Breast epithelium (tissue), 3 donors: ENCODE measurements at regions not wholly inside any gene's neighbourhood (a gene's known extent, or its start where the extent isn't known, plus 50 kb on each side); places are given as distances from the start of the nearest gene placed in this dataset.

Experiments used
- POLR2A ChIP-seq: fragments of 450-650 bp; IDR thresholded peaks from one replicate; pipeline ENCODE4 v1.6.1; 2016; ENCODE audit warnings: antibody characterized with exemption, mild to moderate bottlenecking, moderate library complexity
- POLR2AphosphoS5 ChIP-seq, 3 donors: sonication (generic); formaldehyde crosslinking; IDR thresholded peaks; one replicate each; pipeline ENCODE4 v1.6.1; 2017; ENCODE audit warnings: antibody characterized with exemption in 3 of 3
- TF ChIP-seq, protein P1 (sequence below), 3 donors: fragments of 450-650 bp; IDR thresholded peaks; one replicate each; pipeline ENCODE4 v1.5.1; 2016 to 2017; ENCODE audit warnings: antibody characterized with exemption in 3 of 3, mild to moderate bottlenecking in 3 of 3, moderate library complexity in 3 of 3

DNA sequence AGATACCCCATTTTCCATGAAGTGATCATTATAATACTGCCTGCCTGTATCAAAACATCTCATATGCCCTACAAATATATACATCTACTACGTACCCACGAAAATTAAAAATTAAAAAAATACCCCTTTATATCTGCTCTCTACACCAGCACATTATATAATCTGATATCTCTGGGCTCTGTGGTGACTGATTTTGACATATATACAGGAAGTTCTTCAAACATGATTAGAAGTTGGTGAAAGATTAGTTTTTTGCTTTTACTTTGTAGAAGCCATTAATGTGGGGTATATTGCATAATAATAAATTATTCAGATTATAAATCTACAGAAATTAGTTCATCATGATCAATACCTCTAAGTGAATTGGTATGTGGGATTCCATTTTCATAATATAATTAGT, 126.7 kb upstream of the MDM1 start:
- TF ChIP-seq, protein P1, sequence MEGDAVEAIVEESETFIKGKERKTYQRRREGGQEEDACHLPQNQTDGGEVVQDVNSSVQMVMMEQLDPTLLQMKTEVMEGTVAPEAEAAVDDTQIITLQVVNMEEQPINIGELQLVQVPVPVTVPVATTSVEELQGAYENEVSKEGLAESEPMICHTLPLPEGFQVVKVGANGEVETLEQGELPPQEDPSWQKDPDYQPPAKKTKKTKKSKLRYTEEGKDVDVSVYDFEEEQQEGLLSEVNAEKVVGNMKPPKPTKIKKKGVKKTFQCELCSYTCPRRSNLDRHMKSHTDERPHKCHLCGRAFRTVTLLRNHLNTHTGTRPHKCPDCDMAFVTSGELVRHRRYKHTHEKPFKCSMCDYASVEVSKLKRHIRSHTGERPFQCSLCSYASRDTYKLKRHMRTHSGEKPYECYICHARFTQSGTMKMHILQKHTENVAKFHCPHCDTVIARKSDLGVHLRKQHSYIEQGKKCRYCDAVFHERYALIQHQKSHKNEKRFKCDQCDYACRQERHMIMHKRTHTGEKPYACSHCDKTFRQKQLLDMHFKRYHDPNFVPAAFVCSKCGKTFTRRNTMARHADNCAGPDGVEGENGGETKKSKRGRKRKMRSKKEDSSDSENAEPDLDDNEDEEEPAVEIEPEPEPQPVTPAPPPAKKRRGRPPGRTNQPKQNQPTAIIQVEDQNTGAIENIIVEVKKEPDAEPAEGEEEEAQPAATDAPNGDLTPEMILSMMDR (IDR thresholded peaks at IDR 0.05): no peak
- TF ChIP-seq POLR2A (no peak), POLR2AphosphoS5 (IDR thresholded peaks at IDR 0.05) (no peak)
